HG02588 (cell line): ENCODE measurements at regions not wholly inside any gene's neighbourhood (a gene's known extent, or its start where the extent isn't known, plus 50 kb on each side); places are given as distances from the start of the nearest gene placed in this dataset.

Experiments used
- ATAC-seq: cut with Tn5 transposase; IDR thresholded peaks from one replicate; pipeline ENCODE4 v1.9.1; 2021; ENCODE audit warnings: mild to moderate bottlenecking, moderate library complexity; ENCODE audit not compliant: unreplicated experiment

DNA sequence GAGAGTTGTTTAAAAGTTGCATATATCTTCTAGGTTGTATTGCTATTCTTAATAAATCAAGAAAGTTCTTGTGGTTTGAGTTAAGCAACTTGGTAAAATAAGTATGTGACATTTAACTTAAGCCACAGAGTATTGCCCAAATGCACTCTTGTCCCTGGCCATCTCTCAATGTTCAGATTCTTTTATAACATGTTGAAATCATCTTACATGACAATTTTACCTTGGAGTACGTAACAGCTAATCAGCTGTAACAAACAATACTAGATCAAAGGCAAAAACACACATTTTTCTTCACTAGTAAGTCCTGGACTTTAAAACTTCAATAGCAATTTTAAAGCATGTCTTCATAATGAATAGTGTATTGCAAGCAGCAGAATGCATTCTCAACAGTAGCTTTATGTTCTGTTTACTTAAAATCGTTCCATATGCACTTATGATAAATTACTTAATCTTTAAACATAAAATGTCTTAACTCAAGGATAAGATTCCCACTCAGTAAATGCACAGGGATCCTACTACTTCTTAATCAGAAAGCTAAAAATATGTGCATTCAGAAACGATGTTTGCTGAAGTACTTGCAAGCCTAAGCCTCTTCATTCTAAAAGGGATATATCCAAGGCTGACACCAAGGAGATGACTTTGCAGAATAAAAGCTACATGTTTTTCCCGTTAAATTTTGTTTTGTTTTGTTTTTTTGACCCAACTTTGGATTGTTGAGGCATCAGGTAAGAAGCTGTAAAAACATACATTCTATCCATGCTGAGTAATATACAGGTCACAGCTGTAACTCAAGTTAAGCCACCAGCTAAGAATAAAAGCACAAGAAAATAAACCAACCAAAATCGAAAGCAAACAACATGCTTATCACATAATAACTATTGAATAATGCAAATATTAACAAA lies 86.1 kb upstream of the NFIB start:
- no peak for ATAC-seq

DNA sequence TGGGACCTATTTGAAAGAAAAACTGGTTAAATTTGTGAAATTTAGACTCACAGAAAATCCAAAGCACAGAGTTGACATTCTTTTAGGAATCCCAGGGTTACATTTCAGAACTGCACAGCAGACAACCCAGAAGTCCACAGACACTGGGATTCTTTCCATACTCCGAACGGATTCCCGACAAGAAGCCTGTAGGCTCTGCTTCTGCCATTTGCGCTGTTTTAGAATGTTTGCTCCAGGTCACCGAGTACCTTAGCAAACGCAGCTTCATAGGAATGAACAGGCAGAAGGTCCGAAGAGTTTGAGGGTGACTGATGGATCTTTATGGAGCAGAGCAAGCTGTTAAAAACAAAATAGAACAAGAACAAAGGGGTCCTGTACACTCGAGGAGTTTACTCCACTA lies 84.5 kb upstream of the NFIB start:
- ATAC-seq, result no peak

DNA sequence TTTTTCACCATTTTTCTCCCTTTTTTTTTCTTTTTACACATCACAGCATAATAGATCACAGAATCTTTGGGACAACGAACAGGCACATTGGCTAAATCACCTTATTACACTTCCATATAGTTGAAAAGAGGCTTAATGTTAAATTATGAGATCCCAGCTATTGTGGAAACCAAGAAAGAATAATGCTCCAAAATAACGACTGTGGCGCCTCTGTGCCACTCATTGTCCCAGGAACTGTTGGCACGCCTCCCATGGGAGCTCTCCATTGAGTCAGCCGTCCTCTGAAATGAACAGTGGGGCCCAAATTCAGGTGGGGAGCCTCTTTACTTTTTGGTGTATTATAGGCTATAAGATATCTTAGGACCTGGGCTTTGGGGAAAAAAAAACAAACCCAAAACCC lies 82.2 kb upstream of the NFIB start:
- ATAC-seq, result no peak

DNA sequence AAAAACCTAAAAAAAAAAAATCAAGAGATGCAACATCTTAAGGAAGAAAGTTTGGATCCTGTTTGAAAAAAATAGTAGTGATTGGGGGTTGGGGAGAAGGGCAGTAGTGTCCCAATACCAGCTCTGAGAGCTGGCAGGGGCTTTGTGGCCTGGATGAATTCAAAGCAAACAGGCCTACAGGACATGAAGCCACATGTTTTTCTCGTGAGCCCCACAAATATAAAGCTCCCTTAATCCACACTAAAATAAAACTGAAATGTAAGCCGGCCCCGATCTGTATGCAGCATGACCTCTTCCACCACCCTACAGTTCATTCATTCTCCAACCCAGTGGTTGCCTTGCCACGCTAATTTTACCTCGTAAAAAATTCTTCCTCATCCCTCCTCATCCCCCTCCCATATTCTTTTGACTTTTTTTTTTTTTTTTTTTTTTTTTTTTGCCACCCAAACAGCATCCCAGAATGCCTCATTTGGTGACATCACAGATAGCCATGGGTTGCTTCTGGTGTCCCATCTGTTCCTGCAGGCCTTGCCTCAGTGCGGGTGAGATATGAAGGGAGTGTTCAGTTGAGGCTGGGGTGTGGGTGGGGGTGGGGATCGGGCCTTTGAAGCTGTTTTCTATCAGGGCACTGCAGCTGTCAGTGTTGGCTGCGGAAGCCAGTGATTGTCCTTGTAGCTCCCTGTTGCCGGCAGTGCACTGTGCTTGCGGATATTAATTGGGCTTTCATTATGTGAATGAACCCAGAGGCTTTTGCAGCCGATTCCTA lies 81.6 kb upstream of the NFIB start:
- ATAC-seq, result no peak

DNA sequence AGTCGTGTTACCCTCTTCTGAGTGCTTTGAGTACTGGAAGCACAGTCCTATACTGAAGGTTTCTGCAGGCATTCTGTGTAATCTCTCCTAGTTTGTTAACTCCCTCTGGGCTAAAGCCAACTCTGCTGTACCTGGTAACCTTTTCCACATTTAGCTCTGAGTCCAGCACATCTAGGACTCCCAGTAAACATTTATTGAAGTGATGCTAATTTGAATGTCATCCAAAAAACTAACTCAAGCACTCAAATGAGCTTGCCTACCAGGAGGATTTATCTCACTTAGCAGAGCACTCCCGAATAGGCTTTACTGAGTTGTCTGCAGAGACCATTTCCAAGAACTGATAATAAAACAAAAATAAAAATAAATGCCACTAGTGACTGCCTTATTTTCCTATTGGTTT lies 79.5 kb upstream of the NFIB start:
- ATAC-seq, result no peak

DNA sequence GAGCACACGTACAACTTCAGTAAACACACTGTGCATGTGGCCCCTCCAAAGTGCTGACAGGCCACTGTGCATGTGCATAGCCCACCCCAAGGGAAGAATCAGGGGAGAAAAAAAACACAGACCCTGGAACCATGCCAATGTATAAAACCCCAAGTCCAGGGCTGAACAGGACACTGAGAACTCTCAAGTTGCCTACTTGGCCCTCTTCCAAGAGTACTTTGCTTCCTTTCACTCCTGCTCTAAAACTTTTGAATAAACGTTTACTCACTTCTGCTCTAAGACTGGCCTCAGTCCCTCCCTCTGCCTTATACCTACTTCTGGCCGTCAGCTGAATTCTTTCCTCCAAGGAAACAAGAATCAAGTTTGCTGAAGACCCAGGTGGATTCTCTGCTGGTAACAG lies 77.7 kb upstream of the NFIB start:
- ATAC-seq, result no peak

DNA sequence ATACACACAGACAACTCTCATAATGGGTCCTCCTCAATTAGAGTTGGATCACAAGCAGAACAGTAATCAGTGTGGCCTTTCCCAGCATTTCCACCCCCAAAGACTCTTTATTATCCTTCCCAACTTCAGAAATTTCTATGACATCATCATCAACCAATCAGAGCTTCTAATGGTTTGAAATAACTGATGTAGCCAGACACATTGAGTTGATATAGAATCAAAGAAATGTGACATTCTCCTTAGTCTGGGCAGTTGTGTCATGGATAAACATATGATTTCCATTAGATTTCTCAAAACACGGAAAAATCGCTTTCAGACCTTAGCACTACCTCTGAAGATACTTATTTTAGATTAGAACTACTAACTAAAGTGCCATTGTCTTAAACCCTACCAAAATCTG lies 75.7 kb upstream of the NFIB start:
- no peak for ATAC-seq

DNA sequence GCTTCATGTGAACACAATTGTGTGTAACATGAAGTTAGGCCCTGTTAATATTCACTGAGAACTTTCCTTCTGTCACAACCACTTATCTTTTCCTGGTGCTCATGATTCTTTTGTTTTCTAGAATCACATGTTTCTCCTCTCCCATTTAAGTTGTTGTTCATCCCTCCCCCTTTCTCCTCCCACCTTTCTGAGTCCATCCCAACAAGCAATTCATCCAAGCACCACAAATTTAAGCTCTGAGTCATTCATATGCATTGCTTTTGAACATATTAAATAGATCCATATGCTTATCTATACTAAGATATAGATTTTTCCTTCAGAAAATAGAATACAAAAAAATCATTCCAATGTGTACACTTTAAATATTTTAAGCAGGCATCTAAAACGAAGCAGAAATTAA lies 75.2 kb upstream of the NFIB start:
- no peak for ATAC-seq

DNA sequence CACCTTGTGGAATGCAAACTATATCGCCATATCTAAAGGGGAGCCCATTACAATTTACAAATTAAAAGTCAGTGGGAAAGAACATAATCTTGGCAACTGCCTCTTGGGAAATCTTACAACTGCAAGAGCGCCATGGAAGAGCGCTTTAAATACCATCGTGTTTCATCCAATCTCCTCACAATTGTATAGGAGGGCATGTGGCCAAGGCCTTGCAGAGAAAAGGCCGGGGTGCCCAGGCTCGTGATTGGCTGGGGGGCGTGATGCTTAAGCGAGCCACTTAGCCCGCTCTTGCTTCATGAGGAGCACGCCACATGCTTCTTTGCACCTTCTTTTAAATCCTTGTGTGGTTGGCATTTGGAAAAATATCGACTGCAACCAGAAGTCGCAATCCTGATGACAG lies 69.8 kb upstream of the NFIB start:
- ATAC-seq, result no peak

DNA sequence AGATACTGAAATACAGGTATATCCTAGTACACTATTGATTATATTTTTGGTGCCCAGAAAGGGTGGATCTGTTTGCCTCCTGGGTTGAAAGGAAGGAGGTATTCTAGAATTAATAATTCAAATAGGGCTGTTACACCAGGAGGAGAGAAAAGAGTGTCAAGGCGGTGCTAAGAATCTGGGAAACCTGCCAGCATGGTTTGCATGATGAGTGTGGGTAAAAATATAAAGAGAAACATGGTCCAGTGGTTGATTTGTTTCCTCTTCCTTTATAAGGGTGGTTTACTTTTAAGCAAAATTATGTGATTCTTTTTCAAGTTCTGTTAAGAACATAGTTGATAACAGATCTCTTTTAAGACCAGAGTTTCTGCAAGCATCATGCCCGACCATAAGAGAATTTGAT lies 69.4 kb upstream of the NFIB start:
- no peak for ATAC-seq

DNA sequence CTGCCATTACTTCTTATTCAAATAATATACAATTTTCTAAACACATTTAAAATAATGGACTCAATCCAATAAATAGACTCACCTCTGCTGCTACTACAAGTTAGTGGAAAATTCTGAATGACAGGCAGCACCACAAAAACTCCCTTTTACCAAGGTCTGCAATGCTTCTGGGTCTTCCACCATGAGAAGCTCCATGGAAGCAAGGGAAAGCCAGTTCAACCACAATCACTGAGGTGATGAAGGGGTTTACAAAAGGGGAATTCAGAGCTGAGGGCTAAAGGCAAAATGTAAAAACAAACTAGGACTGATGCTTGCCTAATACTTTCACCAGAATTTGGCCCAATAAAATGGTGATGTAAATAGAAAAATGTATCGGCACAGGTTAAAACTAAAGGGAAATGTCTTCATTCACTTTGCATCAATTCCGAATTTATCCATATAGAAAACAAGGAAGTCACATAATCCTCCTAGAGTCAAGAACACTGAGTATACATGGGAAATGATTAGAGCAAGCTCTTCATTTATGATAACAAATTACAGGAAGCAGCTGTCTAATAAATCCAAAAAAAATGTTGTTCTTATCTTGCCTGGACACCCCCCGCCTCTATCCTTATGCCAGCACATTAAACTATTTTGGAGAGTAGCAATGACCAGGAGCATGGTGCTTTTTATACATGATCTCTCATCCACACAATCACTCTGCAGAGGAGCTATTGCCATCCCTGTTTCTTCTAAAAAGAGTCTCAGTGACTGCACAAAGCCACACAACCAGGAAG lies 66.3 kb upstream of the NFIB start:
- no peak for ATAC-seq

DNA sequence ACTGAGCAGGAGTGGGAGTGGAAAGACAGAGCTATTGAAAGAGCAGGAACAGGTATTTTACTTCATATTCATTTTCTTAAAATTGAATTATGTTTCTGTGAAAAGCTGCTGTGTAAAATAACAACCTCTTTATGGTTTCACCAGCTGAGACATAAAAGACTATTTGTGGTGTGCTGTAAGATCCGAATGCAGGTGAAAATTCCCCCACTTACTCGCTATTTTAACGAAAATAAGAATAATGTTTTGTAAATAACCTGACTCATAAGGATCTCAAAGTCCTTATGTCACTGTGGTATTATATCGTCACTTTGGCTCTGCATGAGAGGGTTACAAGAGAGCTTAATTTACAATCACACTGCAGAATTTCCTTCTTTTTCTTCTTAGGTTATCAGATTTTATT lies 65.3 kb upstream of the NFIB start:
- no peak for ATAC-seq

DNA sequence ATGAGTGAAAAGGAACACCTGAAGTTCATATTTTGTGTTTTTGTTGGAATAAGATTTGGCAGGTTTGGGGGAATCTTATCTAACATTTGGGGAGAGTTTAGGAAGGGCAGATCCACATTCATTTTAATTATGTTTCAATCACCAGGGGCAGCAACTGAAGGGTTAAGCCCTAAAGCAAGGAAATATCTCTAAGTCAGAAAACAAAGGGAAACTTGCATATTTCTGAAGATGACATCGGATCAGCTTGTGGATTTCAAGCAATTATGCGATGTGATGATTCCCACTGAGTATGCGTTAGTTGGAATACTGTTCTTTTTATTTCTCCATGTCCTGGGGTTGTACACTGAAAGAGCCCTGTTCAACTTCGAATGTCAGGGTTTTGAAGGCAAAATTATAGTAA lies 59.8 kb upstream of the NFIB start:
- no peak for ATAC-seq

DNA sequence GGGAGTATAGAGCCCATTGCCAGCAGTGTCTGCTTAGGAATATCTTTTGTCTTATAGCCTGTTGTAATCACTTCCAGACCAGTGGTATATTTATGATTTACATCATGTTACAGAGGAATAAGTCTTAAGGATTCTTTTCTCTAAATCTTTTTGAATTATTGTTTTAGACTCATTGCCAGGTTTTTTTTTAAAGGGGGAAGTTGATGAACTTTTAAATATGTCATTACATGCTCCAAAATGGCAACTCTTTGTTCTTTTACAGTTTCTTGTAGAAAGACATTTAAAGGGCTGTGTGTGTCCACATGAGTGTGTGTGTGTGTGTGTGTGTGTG lies 59.4 kb upstream of the NFIB start:
- ATAC-seq, result no peak

DNA sequence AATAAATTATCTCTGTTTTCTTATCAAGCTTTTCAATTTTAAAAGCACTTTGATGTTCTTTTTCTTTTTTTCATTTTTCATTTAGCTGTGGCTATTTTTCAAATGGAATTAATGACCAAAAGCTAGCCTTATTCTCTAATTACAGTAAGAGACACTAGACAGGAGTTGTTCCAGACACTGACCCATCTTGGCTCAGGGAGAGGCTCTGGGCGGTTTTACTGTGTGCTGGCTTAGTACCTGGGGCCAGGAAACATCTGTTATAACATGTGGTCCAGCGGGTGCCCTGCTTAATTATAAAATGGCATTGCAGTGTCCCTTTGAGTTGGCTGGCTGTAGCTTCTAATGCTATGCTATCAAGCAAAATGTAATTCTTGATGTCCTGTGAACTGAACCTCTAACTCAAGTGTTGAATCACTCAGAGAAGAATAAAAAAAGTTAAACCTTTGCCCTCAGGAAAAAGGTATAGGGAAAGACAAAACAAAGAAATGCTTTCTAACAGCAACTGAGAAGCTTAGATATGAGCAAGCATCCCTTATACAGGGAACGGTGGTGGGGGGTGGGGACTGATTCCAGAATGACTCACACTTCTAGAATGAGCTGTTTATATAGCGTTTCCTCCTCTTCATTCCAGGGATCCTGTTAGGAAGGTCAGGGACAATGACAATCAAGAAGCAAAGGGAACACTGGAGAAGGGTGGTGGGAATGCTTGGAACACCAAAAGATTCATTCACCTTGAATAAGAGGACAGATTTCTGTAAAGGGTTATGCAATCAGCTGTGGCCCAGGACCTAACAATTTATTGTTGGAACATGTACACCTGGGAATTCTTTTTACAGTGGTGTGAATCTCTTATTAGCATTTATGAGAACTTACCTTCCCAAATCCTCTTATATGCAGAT lies 58.7 kb upstream of the NFIB start:
- ATAC-seq, result no peak

DNA sequence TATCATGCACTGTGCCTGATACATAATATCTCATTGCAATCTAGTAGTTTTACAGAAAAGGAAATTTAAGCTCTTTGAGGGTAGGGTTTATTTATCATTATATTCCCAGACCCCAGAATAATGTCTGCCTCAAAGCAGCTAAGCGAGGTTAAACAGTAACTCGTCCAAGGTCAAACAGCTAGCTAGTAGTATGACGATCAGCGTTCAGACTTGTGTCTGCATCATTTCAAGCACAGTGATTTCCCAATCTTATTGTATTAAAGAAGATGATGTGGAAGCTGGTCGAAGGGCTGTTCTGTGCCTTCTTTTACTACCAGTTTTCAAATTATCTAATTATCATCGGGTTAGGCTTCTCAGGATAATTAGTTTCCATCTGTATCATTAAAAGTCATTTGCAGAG lies 55.1 kb upstream of the NFIB start:
- ATAC-seq, result no peak

DNA sequence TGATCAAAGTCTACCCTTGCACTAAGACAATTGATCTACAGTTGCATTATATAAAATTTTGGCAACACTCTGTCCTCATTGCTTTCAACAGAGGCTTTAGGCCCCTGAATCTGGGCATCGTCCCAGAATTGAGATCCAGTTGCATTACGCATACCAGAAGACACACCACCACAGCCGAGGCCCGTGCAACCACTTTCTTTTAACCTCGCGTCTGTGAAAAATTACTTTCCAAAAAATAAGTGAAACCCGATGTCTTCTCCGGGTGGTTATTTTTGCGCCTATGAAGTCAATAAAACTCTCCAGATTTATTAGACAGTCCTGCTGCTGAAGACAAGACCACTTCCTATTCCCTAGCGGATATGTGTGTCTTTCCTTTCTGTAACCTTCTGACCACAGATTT lies 52.1 kb upstream of the NFIB start:
- no peak for ATAC-seq

DNA sequence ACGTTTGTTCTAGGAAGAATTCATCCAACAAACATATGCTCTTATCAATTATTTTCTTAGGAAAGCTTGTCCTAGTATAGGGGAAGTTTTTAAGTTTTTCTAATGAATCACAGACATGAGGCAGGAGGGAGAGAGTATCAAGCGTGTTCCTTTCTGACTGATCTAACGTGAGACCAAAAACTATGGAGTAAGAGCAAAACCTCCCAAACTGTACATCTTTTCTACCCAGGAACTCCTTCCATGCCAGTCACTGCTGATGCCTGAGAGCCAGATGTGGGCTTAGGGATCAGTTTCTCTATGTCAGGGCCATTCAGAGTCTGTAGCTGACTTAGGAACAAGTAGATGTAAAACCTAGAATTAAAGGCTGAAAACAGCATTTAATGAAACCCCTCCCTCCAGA lies 51.7 kb upstream of the NFIB start:
- no peak for ATAC-seq
